ENCODE measurements at regions not wholly inside any gene's neighbourhood (a gene's known extent, or its start where the extent isn't known, plus 50 kb on each side); places are given as distances from the start of the nearest gene placed in this dataset.
"Not testable (repeated sequence)": the region's sequence is repeated elsewhere in the genome, so short reads cannot be mapped to it uniquely, and the experiment has no call there.

- no peak for DNase-seq
Measured at GRCh38 chr16:22625967-22626366, 115.3 kb downstream of the NPIPB5 start.

- DNase-seq, result no peak
Measured at GRCh38 chr16:22627043-22627442, 116.4 kb downstream of the NPIPB5 start.

- DNase-seq, result no peak
Measured at GRCh38 chr16:22628994-22629393, 118.3 kb downstream of the NPIPB5 start.

- DNase-seq, result no peak
Measured at GRCh38 chr16:22630242-22630641, 119.6 kb downstream of the NPIPB5 start.

- DNase-seq, result no peak
Measured at GRCh38 chr16:22631264-22631663, 120.6 kb downstream of the NPIPB5 start.

- no peak for DNase-seq
Measured at GRCh38 chr16:22632606-22633005, 121.9 kb downstream of the NPIPB5 start.

- no peak for DNase-seq
Measured at GRCh38 chr16:22633280-22633679, 122.6 kb downstream of the NPIPB5 start.

GRCh38 chr16:22633799-22634198 lies 123.1 kb downstream of the NPIPB5 start:
- DNase-seq, result no peak

- no peak for DNase-seq
Measured at GRCh38 chr16:22634954-22635353, 124.3 kb downstream of the NPIPB5 start.

GRCh38 chr16:22635357-22635761 lies 124.7 kb downstream of the NPIPB5 start:
- no peak for DNase-seq

- no peak for DNase-seq
Measured at GRCh38 chr16:22635801-22636200, 125.1 kb downstream of the NPIPB5 start.

GRCh38 chr16:22638393-22639206 lies 127.9 kb downstream of the NPIPB5 start:
- no peak for DNase-seq

- DNase-seq, result peak; percentile 43
Measured at GRCh38 chr16:22641131-22641628, 130.5 kb downstream of the NPIPB5 start.

GRCh38 chr16:22642416-22643088 lies 131.9 kb downstream of the NPIPB5 start:
- no peak for DNase-seq

- DNase-seq, result not testable (repeated sequence)
Measured at GRCh38 chr16:22643203-22643602, 132.5 kb downstream of the NPIPB5 start.

- no peak for DNase-seq
Measured at GRCh38 chr16:22643886-22644285, 133.2 kb downstream of the NPIPB5 start.

- no peak for DNase-seq
Measured at GRCh38 chr16:22645868-22646267, 135.2 kb downstream of the NPIPB5 start.

GRCh38 chr16:22646948-22647556 lies 136.4 kb downstream of the NPIPB5 start:
- DNase-seq, result no peak

- no peak for DNase-seq
Measured at GRCh38 chr16:22648141-22648540, 137.4 kb downstream of the NPIPB5 start.

GRCh38 chr16:22648941-22649340 lies 138.2 kb downstream of the NPIPB5 start:
- DNase-seq, result no peak

- not testable (repeated sequence) for DNase-seq
Measured at GRCh38 chr16:22651111-22651817, 140.6 kb downstream of the NPIPB5 start.

- DNase-seq, result no peak
Measured at GRCh38 chr16:22652463-22652845, 141.8 kb downstream of the NPIPB5 start.
